ENCODE measurements at regions not wholly inside any gene's neighbourhood (a gene's known extent, or its start where the extent isn't known, plus 50 kb on each side); places are given as distances from the start of the nearest gene placed in this dataset.

DNA sequence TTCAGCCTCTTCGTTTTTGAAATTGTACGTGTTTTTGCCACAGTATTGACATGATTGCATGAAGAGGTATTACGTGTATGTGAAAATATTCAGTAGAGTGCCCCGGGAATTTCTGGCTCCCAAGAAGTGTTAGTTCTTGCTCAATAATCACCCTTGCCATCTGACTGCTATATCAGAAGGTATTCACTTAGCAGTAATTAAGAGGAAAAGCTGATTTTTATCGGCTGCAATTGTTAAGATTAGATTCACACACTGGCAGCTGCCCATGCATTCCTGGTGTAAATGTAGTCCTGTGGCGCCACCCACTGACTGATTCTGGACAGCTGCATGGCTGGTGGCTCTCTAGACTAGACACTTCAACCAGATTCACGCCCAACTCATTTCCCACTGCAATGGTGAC is 440.1 kb upstream of the ADAMTS16 start:
- no peaks in the 10 kb centered on the region for H3K4me1 ChIP-seq
- no peak for DNase-seq
- H3K9me3 ChIP-seq, result no peaks in the 10 kb centered on the region
- no peak overlapping the region for H3K4me3 ChIP-seq
- H3K27me3 ChIP-seq, result no peaks in the 10 kb centered on the region
- TF ChIP-seq CTCF (IDR thresholded peaks at IDR 0.05), result peak in 1 of 6 experiments; percentile 16
- no peak for TF ChIP-seq POLR2A (IDR thresholded peaks at IDR 0.05)
- H3K36me3 ChIP-seq, result no peaks in the 10 kb centered on the region
- no peak overlapping the region for H3K27ac ChIP-seq

GRCh38 chr5:4700871-4701270 is 439.3 kb upstream of the ADAMTS16 start:
- Histone ChIP-seq H3K9me3 (no peaks in the 10 kb centered on the region), H3K4me1 (no peaks in the 10 kb centered on the region), H3K36me3 (no peaks in the 10 kb centered on the region), H3K4me3 (no peak overlapping the region), H3K27ac (no peak overlapping the region), H3K27me3 (no peaks in the 10 kb centered on the region)
- TF ChIP-seq POLR2A (IDR thresholded peaks at IDR 0.05) (no peak), CTCF (IDR thresholded peaks at IDR 0.05) (no peak)
- no peak for DNase-seq

DNA sequence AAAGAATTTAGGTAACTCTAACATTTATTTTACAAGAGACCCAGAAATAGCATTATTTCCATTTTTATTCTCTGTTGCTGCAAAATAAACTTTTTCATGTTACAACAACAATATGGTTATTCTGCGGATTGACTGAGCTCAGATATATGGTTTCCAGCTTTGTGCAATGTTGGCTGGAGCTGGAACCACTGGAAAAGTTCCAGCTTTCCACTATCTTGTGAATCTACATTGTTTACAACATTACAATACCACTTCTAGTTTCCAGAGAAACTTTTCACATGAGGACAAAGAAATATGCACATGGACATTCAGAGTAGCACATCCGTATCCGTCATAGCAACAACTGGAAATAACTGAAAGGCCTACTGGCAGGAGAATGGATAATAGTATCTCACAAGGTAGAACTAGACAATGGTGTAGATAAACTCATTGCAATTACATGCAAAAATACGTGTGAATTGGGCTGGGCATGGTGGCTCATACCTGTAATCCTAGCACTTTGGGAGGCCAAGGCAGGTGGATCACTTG is 436.1 kb upstream of the ADAMTS16 start:
- no peaks in the 10 kb centered on the region for H3K4me1 ChIP-seq
- no peak overlapping the region for H3K27ac ChIP-seq
- DNase-seq, result no peak
- no peaks in the 10 kb centered on the region for H3K36me3 ChIP-seq
- no peak for TF ChIP-seq POLR2A (IDR thresholded peaks at IDR 0.05)
- TF ChIP-seq CTCF (IDR thresholded peaks at IDR 0.05), result no peak
- H3K4me3 ChIP-seq, result no peak overlapping the region
- H3K27me3 ChIP-seq, result no peaks in the 10 kb centered on the region
- H3K9me3 ChIP-seq, result no peaks in the 10 kb centered on the region

DNA sequence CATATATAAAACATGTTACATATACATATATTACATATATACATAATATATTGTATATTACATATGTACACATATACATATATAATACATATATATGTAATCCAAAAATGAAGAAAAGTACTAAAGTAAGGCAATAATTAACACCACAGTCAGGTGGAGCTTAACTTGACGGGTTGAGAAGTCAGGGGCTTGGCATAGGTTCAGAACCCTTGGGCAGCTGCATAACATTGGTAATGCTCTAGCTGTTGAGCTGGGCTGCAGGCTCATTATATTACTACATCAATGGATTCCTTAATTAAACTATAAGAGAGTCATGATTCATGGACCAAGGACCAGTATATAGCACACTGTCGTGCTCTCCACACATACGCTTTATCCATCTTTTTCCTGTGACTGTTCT is 435.2 kb upstream of the ADAMTS16 start:
- TF ChIP-seq POLR2A (IDR thresholded peaks at IDR 0.05) (no peak), CTCF (IDR thresholded peaks at IDR 0.05) (no peak)
- no peaks in the 10 kb centered on the region for H3K36me3 ChIP-seq
- H3K9me3 ChIP-seq, result no peaks in the 10 kb centered on the region
- H3K4me1 ChIP-seq, result no peaks in the 10 kb centered on the region
- no peak overlapping the region for H3K27ac ChIP-seq
- H3K4me3 ChIP-seq, result no peak overlapping the region
- H3K27me3 ChIP-seq, result no peaks in the 10 kb centered on the region
- no peak for DNase-seq

GRCh38 chr5:4716781-4717180 is 423.3 kb upstream of the ADAMTS16 start:
- no peak for DNase-seq
- Histone ChIP-seq H3K4me3 (no peak overlapping the region), H3K9me3 (no peaks in the 10 kb centered on the region), H3K4me1 (no peaks in the 10 kb centered on the region), H3K27ac (no peak overlapping the region), H3K36me3 (no peaks in the 10 kb centered on the region), H3K27me3 (no peaks in the 10 kb centered on the region)
- TF ChIP-seq POLR2A (IDR thresholded peaks at IDR 0.05), result no peak
- no peak for TF ChIP-seq CTCF (IDR thresholded peaks at IDR 0.05)

GRCh38 chr5:4717446-4717845 is 422.7 kb upstream of the ADAMTS16 start:
- H3K4me1 ChIP-seq, result no peaks in the 10 kb centered on the region
- DNase-seq, result no peak
- H3K36me3 ChIP-seq, result no peaks in the 10 kb centered on the region
- H3K27ac ChIP-seq, result no peak overlapping the region
- no peaks in the 10 kb centered on the region for H3K27me3 ChIP-seq
- no peak overlapping the region for H3K4me3 ChIP-seq
- no peaks in the 10 kb centered on the region for H3K9me3 ChIP-seq
- no peak for TF ChIP-seq POLR2A (IDR thresholded peaks at IDR 0.05)
- no peak for TF ChIP-seq CTCF (IDR thresholded peaks at IDR 0.05)

All from Peyer's patch (tissue), 4 donors.